ENCODE measurements at regions not wholly inside any gene's neighbourhood (a gene's known extent, or its start where the extent isn't known, plus 50 kb on each side); places are given as distances from the start of the nearest gene placed in this dataset.

DNA sequence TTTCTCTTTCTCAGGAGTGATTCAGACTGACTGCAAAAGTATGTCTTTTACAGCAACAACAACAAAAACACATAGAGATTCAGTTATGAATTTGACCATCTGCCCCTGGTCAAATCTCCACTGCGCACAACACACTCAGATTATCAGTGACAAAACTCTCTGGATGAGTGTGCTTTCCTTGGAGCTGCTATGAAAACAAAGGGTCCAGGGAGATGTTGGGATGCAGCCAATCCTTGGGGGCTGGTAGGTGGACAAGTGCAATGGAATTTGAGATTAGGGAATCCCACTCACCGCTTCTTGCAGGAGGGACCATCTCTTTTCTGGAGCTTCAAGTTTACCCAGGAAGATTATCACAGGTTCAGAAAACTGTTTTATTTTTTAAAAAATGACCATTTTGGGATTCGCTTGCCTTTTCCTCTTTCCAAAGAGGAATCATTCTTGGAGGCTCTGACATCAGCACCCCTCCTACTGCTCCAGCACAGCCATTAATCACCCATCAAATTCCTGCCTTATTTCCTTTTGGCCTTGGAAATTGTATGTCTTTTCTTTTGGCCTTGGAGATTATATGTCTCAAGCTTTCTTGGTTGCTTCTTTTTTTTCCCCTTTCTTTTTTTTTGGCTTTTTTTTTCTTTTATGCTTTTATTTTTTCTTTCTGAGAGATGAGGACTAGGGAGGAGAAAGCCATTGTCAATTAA lies 311.8 kb downstream of the TSHZ3 start:
- TF ChIP-seq, protein P1, sequence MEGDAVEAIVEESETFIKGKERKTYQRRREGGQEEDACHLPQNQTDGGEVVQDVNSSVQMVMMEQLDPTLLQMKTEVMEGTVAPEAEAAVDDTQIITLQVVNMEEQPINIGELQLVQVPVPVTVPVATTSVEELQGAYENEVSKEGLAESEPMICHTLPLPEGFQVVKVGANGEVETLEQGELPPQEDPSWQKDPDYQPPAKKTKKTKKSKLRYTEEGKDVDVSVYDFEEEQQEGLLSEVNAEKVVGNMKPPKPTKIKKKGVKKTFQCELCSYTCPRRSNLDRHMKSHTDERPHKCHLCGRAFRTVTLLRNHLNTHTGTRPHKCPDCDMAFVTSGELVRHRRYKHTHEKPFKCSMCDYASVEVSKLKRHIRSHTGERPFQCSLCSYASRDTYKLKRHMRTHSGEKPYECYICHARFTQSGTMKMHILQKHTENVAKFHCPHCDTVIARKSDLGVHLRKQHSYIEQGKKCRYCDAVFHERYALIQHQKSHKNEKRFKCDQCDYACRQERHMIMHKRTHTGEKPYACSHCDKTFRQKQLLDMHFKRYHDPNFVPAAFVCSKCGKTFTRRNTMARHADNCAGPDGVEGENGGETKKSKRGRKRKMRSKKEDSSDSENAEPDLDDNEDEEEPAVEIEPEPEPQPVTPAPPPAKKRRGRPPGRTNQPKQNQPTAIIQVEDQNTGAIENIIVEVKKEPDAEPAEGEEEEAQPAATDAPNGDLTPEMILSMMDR (IDR thresholded peaks at IDR 0.05) = no peak
- TF ChIP-seq POLR2A (IDR thresholded peaks at IDR 0.05) = no peak
